Colonic mucosa (tissue), 4 donors: ENCODE measurements at regions not wholly inside any gene's neighbourhood (a gene's known extent, or its start where the extent isn't known, plus 50 kb on each side); places are given as distances from the start of the nearest gene placed in this dataset.

Experiments
- DNase-seq: peaks from one replicate; pipeline ENCODE4 v3.0.0-alpha.2; 2020
- H3K27ac ChIP-seq: fragments of 200-600 bp; one replicate; pipeline ENCODE4 v1.8.0; 2021
- H3K27me3 ChIP-seq: fragments of 200-600 bp; one replicate; pipeline ENCODE4 v1.8.0; 2021
- H3K36me3 ChIP-seq: fragments of 200-600 bp; one replicate; pipeline ENCODE4 v1.8.0; 2021
- H3K4me1 ChIP-seq: fragments of 200-600 bp; one replicate; pipeline ENCODE4 v1.8.0; 2021; ENCODE audit warnings: mild to moderate bottlenecking
- H3K4me3 ChIP-seq: fragments of 200-600 bp; one replicate; pipeline ENCODE4 v1.8.0; 2021
- H3K9ac ChIP-seq, 2 donors: one replicate each; pipeline ENCODE4 v1.7.0; 2013; ENCODE audit warnings: control low read depth in 2 of 2, low read depth in 2 of 2, low read length in 2 of 2
- H3K9me3 ChIP-seq: fragments of 200-600 bp; one replicate; pipeline ENCODE4 v1.8.0; 2021
- CTCF ChIP-seq: fragments of 200-600 bp; IDR thresholded peaks from one replicate; pipeline ENCODE4 v1.8.0; 2022; ENCODE audit warnings: antibody characterized with exemption, mild to moderate bottlenecking
- intact Hi-C: fragments of 100-400 bp; cut with DNase I; formaldehyde crosslinking; loops from one replicate; pipeline ENCODE4 v1.14.1; 2022
- donor health status: healthy.
- donor health status: DM: no; HTN: no; CAD: no.
- donor health status: DM: no; HTN: no; CAD: no.

- Histone ChIP-seq H3K36me3 (no peaks in the 10 kb centered on the region), H3K27me3 (no peaks in the 10 kb centered on the region), H3K4me1 (no peaks in the 10 kb centered on the region), H3K9me3 (no peaks in the 10 kb centered on the region), H3K4me3 (no peak overlapping the region), H3K9ac (no peak overlapping the region), H3K27ac (no peak overlapping the region)
- no peak for TF ChIP-seq CTCF
- no peak for DNase-seq
- intact Hi-C loops, result no loop called here
Measured at GRCh38 chr11:116134450-116134849, 630.2 kb upstream of the CADM1 start.

- Histone ChIP-seq H3K36me3 (no peaks in the 10 kb centered on the region), H3K4me3 (no peak overlapping the region), H3K27me3 (no peaks in the 10 kb centered on the region), H3K9me3 (no peaks in the 10 kb centered on the region), H3K27ac (no peak overlapping the region), H3K9ac (no peak overlapping the region), H3K4me1 (no peaks in the 10 kb centered on the region)
- no peak for DNase-seq
- no peak for TF ChIP-seq CTCF
- intact Hi-C loops, result no loop called here
Measured at GRCh38 chr11:116132273-116132978, 628.2 kb upstream of the CADM1 start.

DNA sequence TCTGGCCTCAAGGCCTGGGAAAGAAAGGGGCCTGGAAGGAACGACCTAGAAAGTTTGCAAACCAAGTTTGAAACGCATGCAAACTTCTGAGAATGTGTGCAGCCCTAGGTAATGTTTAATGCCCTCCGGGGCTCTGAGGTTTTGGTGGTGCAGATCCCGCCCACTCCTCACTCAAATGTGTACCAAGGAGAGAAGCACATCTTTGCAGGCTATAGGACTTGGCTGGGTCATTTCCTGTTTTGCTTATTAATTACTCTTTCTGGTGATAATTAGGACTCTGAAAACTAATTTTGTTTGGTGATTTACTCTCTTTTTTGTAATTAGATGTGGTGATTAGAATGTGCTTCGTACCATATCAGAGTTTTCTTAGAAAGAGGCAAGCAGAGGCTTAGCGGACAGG is 625.9 kb upstream of the CADM1 start:
- Histone ChIP-seq H3K27ac (no peak overlapping the region), H3K9me3 (no peaks in the 10 kb centered on the region), H3K9ac (no peak overlapping the region), H3K4me1 (no peaks in the 10 kb centered on the region), H3K36me3 (no peaks in the 10 kb centered on the region), H3K27me3 (no peaks in the 10 kb centered on the region), H3K4me3 (no peak overlapping the region)
- intact Hi-C loops, result no loop called here
- no peak for DNase-seq
- no peak for TF ChIP-seq CTCF

DNA sequence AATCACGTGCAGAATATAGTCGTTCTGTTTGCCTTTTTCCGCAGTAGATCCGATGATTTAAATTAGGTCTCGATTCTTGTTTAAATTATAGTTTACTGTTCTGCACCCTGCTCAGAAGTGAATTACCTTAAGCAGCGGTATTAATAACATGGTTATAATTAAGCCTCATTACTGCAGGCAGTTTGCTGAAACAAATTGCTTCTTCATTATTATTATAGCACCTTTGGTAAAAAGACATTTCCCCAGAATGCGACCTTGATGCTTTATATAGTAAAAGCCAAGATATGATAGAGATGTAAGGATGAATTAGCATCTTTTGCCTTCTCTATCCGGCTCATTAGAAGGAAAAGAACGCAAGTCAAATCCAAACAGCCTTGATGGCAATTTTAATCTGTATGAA is 625.2 kb upstream of the CADM1 start:
- Histone ChIP-seq H3K4me1 (no peaks in the 10 kb centered on the region), H3K27ac (no peak overlapping the region), H3K4me3 (no peak overlapping the region), H3K27me3 (no peaks in the 10 kb centered on the region), H3K9me3 (no peaks in the 10 kb centered on the region), H3K36me3 (no peaks in the 10 kb centered on the region), H3K9ac (no peak overlapping the region)
- no peak for DNase-seq
- TF ChIP-seq CTCF, result no peak
- intact Hi-C loops, result no loop called here

DNA sequence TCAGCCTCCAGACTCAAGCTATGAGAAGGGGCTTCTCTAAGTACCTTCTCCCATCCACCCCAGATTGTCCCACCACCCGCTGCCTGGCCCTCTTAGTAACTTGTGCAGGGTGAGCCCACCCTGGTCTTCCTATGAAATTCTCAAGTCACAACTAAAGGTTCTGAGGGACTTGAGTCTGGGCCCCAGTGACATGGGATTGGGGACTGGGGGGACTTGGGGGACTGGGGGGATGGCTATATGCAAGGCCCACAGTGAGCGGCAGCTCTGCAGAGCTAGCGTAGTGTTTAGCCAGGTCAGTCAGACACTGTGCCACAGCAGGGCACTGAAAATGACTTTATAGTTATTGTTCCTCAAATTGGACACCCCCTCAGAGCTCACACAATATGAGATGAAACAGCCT is 622.3 kb upstream of the CADM1 start:
- TF ChIP-seq CTCF, result no peak
- Histone ChIP-seq H3K9ac (no peak overlapping the region), H3K9me3 (no peaks in the 10 kb centered on the region), H3K4me3 (no peak overlapping the region), H3K27me3 (no peaks in the 10 kb centered on the region), H3K27ac (no peak overlapping the region), H3K4me1 (no peaks in the 10 kb centered on the region), H3K36me3 (no peaks in the 10 kb centered on the region)
- intact Hi-C loops, result no loop called here
- DNase-seq, result no peak
